ENCODE measurements at regions not wholly inside any gene's neighbourhood (a gene's known extent, or its start where the extent isn't known, plus 50 kb on each side); places are given as distances from the start of the nearest gene placed in this dataset.

- no peak overlapping the region for H3K4me3 ChIP-seq (ENCODE audit: low read depth, low read length)
Observed at GRCh38 chr10:65861249-65861648, 1064.6 kb upstream of the LRRTM3 start.

More at GRCh38 chr10:65861249-65861648, 1064.6 kb upstream of the LRRTM3 start:
- H3K36me3 ChIP-seq = no peaks in the 10 kb centered on the region
- H3K27me3 ChIP-seq (ENCODE audit: insufficient read depth, low read depth, severe bottlenecking) = no peaks in the 10 kb centered on the region
- no peak for DNase-seq
- H3K27ac ChIP-seq = no peak overlapping the region
- no peak for TF ChIP-seq CTCF (IDR thresholded peaks at IDR 0.05; ENCODE audit: low read depth, low read length)
- no peaks in the 10 kb centered on the region for H3K9me3 ChIP-seq (ENCODE audit: severe bottlenecking)
